Panc1 (cell line): ENCODE measurements at regions not wholly inside any gene's neighbourhood (a gene's known extent, or its start where the extent isn't known, plus 50 kb on each side); places are given as distances from the start of the nearest gene placed in this dataset.

Experiments
- CTCF ChIP-seq: fragments of 450-650 bp; IDR thresholded peaks from 2 replicates; pipeline ENCODE4 v1.5.1; 2017; ENCODE audit warnings: mild to moderate bottlenecking
- POLR2AphosphoS5 ChIP-seq: IDR thresholded peaks from 2 replicates; pipeline ENCODE4 v1.6.1; 2012; ENCODE audit warnings: mild to moderate bottlenecking, low read depth, low read length, moderate library complexity
- REST ChIP-seq, 2 experiments: IDR thresholded peaks; 2 replicates each; pipeline ENCODE4 v1.6.1; 2011 to 2012; ENCODE audit warnings: low read depth in 2 of 2, control low read depth in 1 of 2, low read length in 1 of 2, mild to moderate bottlenecking in 1 of 2, moderate library complexity in 1 of 2; ENCODE audit not compliant: insufficient read depth in 1 of 2

- TF ChIP-seq CTCF (no peak), REST (IDR thresholded peaks at IDR 0.05; ENCODE audit: insufficient read depth in 1 of 2, low read depth in 2 of 2, low read length in 1 of 2) (no peak), POLR2AphosphoS5 (no peak)
These were observed 170.2 kb upstream of the PITRM1 start for GRCh38 chr10:3342771-3343170.
